ENCODE measurements at regions not wholly inside any gene's neighbourhood (a gene's known extent, or its start where the extent isn't known, plus 50 kb on each side); places are given as distances from the start of the nearest gene placed in this dataset.

GRCh38 chr2:23132000-23132399, 253.0 kb upstream of the KLHL29 start:
- DNase-seq (ENCODE audit: low read depth): no peak

- DNase-seq (ENCODE audit: low read depth): no peak
Observed at GRCh38 chr2:23132823-23133595, 252.0 kb upstream of the KLHL29 start.

- no peak for DNase-seq (ENCODE audit: low read depth)
Observed at GRCh38 chr2:23134726-23135125, 250.3 kb upstream of the KLHL29 start.

GRCh38 chr2:23135481-23136100, 249.4 kb upstream of the KLHL29 start:
- no peak for DNase-seq (ENCODE audit: low read depth)

- DNase-seq (ENCODE audit: low read depth): no peak
Observed at GRCh38 chr2:23137166-23137565, 247.8 kb upstream of the KLHL29 start.

GRCh38 chr2:23138701-23139100, 246.3 kb upstream of the KLHL29 start:
- no peak for DNase-seq (ENCODE audit: low read depth)

GRCh38 chr2:23145460-23145859, 239.5 kb upstream of the KLHL29 start:
- DNase-seq (ENCODE audit: low read depth): no peak

- DNase-seq (ENCODE audit: low read depth): no peak
Observed at GRCh38 chr2:23146011-23146410, 239.0 kb upstream of the KLHL29 start.

- DNase-seq (ENCODE audit: low read depth): no peak
Observed at GRCh38 chr2:23148342-23148741, 236.6 kb upstream of the KLHL29 start.

GRCh38 chr2:23149777-23150176, 235.2 kb upstream of the KLHL29 start:
- DNase-seq (ENCODE audit: low read depth): no peak

GRCh38 chr2:23153484-23153883, 231.5 kb upstream of the KLHL29 start:
- DNase-seq (ENCODE audit: low read depth): no peak

- DNase-seq (ENCODE audit: low read depth): no peak
Observed at GRCh38 chr2:23155022-23155421, 230.0 kb upstream of the KLHL29 start.

- DNase-seq (ENCODE audit: low read depth): no peak
Observed at GRCh38 chr2:23157812-23158211, 227.2 kb upstream of the KLHL29 start.

- no peak for DNase-seq (ENCODE audit: low read depth)
Observed at GRCh38 chr2:23158306-23158705, 226.7 kb upstream of the KLHL29 start.

GRCh38 chr2:23159746-23160405, 225.1 kb upstream of the KLHL29 start:
- no peak for DNase-seq (ENCODE audit: low read depth)

- DNase-seq (ENCODE audit: low read depth): no peak
Observed at GRCh38 chr2:23164173-23164572, 220.8 kb upstream of the KLHL29 start.

GRCh38 chr2:23169896-23170295, 215.1 kb upstream of the KLHL29 start:
- no peak for DNase-seq (ENCODE audit: low read depth)

- no peak for DNase-seq (ENCODE audit: low read depth)
Observed at GRCh38 chr2:23171108-23171507, 213.9 kb upstream of the KLHL29 start.

GRCh38 chr2:23178396-23178795, 206.6 kb upstream of the KLHL29 start:
- DNase-seq (ENCODE audit: low read depth): no peak

- no peak for DNase-seq (ENCODE audit: low read depth)
Observed at GRCh38 chr2:23183733-23184132, 201.2 kb upstream of the KLHL29 start.

GRCh38 chr2:23198316-23199114, 186.5 kb upstream of the KLHL29 start:
- DNase-seq (ENCODE audit: low read depth): no peak

- no peak for DNase-seq (ENCODE audit: low read depth)
Observed at GRCh38 chr2:23199115-23199918, 185.7 kb upstream of the KLHL29 start.
